Gastroesophageal sphincter (tissue), 3 donors: ENCODE measurements at regions not wholly inside any gene's neighbourhood (a gene's known extent, or its start where the extent isn't known, plus 50 kb on each side); places are given as distances from the start of the nearest gene placed in this dataset.

Experiments
- EP300 ChIP-seq: sonication (generic); formaldehyde crosslinking; IDR thresholded peaks from one replicate; pipeline ENCODE4 v1.6.1; 2017; ENCODE audit warnings: antibody characterized with exemption, mild to moderate bottlenecking
- POLR2A ChIP-seq, 2 donors: fragments of 450-650 bp; IDR thresholded peaks; one replicate each; pipeline ENCODE4 v1.6.1; 2017; ENCODE audit warnings: antibody characterized with exemption in 2 of 2, mild to moderate bottlenecking in 2 of 2, moderate library complexity in 1 of 2
- POLR2AphosphoS5 ChIP-seq: sonication (generic); formaldehyde crosslinking; IDR thresholded peaks from one replicate; pipeline ENCODE4 v1.6.1; 2017; ENCODE audit warnings: antibody characterized with exemption
- TF ChIP-seq, protein P1 (sequence below), 4 experiments: fragments of 200-600 bp in 2 of 4; fragments of 450-650 bp in 2 of 4; sonication (generic) in 1 of 4; IDR thresholded peaks; one replicate each; pipeline ENCODE4 v1.5.1; 2017 to 2019; ENCODE audit warnings: antibody characterized with exemption in 4 of 4, mild to moderate bottlenecking in 2 of 4, moderate library complexity in 2 of 4

DNA sequence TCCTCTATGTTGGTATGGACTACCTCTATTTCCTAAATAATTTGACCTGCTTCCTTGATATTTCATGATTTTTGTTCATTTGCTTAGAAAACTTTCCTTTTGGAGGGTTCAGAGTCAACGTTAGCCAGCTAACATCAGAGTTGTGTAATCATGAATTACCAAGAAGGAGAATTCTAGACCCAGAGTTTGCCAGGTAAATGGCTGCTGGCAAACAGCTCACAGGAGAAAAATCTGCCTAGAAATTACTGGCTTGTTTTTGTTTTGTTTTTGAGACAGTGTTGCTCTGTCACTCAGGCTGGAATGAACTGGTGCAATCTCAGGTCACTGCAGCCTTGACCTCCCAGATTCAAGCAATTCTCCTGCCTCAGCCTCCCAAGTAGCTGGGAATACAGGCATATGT, 111.4 kb upstream of the SALL1 start:
- no peak for TF ChIP-seq POLR2AphosphoS5
- no peak for TF ChIP-seq POLR2A (IDR thresholded peaks at IDR 0.05)
- TF ChIP-seq, protein P1, sequence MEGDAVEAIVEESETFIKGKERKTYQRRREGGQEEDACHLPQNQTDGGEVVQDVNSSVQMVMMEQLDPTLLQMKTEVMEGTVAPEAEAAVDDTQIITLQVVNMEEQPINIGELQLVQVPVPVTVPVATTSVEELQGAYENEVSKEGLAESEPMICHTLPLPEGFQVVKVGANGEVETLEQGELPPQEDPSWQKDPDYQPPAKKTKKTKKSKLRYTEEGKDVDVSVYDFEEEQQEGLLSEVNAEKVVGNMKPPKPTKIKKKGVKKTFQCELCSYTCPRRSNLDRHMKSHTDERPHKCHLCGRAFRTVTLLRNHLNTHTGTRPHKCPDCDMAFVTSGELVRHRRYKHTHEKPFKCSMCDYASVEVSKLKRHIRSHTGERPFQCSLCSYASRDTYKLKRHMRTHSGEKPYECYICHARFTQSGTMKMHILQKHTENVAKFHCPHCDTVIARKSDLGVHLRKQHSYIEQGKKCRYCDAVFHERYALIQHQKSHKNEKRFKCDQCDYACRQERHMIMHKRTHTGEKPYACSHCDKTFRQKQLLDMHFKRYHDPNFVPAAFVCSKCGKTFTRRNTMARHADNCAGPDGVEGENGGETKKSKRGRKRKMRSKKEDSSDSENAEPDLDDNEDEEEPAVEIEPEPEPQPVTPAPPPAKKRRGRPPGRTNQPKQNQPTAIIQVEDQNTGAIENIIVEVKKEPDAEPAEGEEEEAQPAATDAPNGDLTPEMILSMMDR (IDR thresholded peaks at IDR 0.05) = no peak
- no peak for TF ChIP-seq EP300
